Panc1 (cell line): ENCODE measurements at regions not wholly inside any gene's neighbourhood (a gene's known extent, or its start where the extent isn't known, plus 50 kb on each side); places are given as distances from the start of the nearest gene placed in this dataset.

ENCODE experiments used
- ATAC-seq: fragments of 200-7000 bp; cut with Tn5 transposase; 2 replicates; pipeline ENCODE4 v1.9.1; 2020; ENCODE audit warnings: mild to moderate bottlenecking, moderate library complexity
- BruUV-seq: library from RNA; stranded (reverse); fragments of 400-500 nt; replicated peaks from 2 replicates; lab custom pipeline; 2021; lab: Mats Ljungman, UMichigan
- CTCF ChIA-PET: fragments of 300-600 bp; sonication (Branson Sonifier 250); formaldehyde crosslinking; loops from one replicate; lab custom pipeline; 2022; ENCODE audit warnings: antibody characterized with exemption; lab: Charles Lee
- POLR2A ChIA-PET: fragments of 300-600 bp; sonication (Branson Sonifier 250); formaldehyde crosslinking; loops from one replicate; lab custom pipeline; 2022; ENCODE audit warnings: antibody characterized with exemption; lab: Charles Lee
- DNase-seq: peaks from one replicate; pipeline ENCODE4 v3.0.0-alpha.2; 2010; ENCODE audit warnings: low read depth, low spot score
- H3K27ac ChIP-seq: 2 replicates; pipeline ENCODE4 v1.5.1; 2011; ENCODE audit warnings: mild to moderate bottlenecking, low read length, inconsistent platforms
- H3K27me3 ChIP-seq: fragments of 200-500 bp; sonication (Bioruptor generic); 2 replicates; pipeline ENCODE4 v1.6.0; 2014; ENCODE audit warnings: low read length, inconsistent platforms; ENCODE audit not compliant: control insufficient read depth, insufficient read depth
- H3K36me3 ChIP-seq: fragments of 200-500 bp; sonication (Bioruptor generic); 2 replicates; pipeline ENCODE4 v1.5.1; 2014; ENCODE audit warnings: inconsistent platforms, mild to moderate bottlenecking, low read length, moderate library complexity; ENCODE audit not compliant: control insufficient read depth, insufficient read depth
- H3K4me1 ChIP-seq: 2 replicates; pipeline ENCODE4 v1.5.1; 2011; ENCODE audit warnings: inconsistent platforms, mild to moderate bottlenecking, low read length, moderate library complexity; ENCODE audit not compliant: control insufficient read depth, insufficient read depth
- H3K4me3 ChIP-seq, 2 experiments: 2 replicates each; pipeline ENCODE4 v1.5.1; 2011 to 2012; ENCODE audit warnings: low read depth in 2 of 2, low read length in 2 of 2, mild to moderate bottlenecking in 2 of 2, inconsistent platforms in 1 of 2, moderate library complexity in 1 of 2
- H3K9me3 ChIP-seq: fragments of 200-500 bp; sonication (Bioruptor generic); 2 replicates; pipeline ENCODE4 v1.5.1; 2014; ENCODE audit warnings: low read depth, mild to moderate bottlenecking, inconsistent platforms, low read length, moderate library complexity; ENCODE audit not compliant: control insufficient read depth, insufficient read depth
- POLR2AphosphoS5 ChIP-seq: IDR thresholded peaks from 2 replicates; pipeline ENCODE4 v1.6.1; 2012; ENCODE audit warnings: mild to moderate bottlenecking, low read depth, low read length, moderate library complexity
- REST ChIP-seq, 2 experiments: IDR thresholded peaks; 2 replicates each; pipeline ENCODE4 v1.6.1; 2011 to 2012; ENCODE audit warnings: low read depth in 2 of 2, control low read depth in 1 of 2, low read length in 1 of 2, mild to moderate bottlenecking in 1 of 2, moderate library complexity in 1 of 2; ENCODE audit not compliant: insufficient read depth in 1 of 2
- SIN3A ChIP-seq: IDR thresholded peaks from 2 replicates; pipeline ENCODE4 v1.6.1; 2012; ENCODE audit warnings: low read depth, mild to moderate bottlenecking, low read length, moderate library complexity, borderline replicate concordance; ENCODE audit not compliant: insufficient read depth
- TCF7L2 ChIP-seq: IDR thresholded peaks from 2 replicates; pipeline ENCODE4 v1.6.1; 2011; ENCODE audit warnings: mild to moderate bottlenecking, low read depth, low read length, inconsistent platforms
- in situ Hi-C: cut with HindIII; loops from 2 replicates; pipeline ENCODE4 v1.10.0; 2016; ENCODE audit warnings: low sequenced_read_pairs, low pct_unique_long_range_greater_than_20kb
- intact Hi-C: fragments of 100-400 bp; cut with micrococcal nuclease; formaldehyde crosslinking; loops from one replicate; pipeline ENCODE4 v1.10.0; 2022; ENCODE audit not compliant: unreplicated experiment
- TF ChIP-seq, protein P1 (sequence below): fragments of 450-650 bp; IDR thresholded peaks from 2 replicates; pipeline ENCODE4 v1.5.1; 2017; ENCODE audit warnings: mild to moderate bottlenecking

- in situ Hi-C loops, result no loop called here
- H3K9me3 ChIP-seq, result no peaks in the 10 kb centered on the region
- CTCF ChIA-PET, result no interaction called here
Observed at GRCh38 chr7:106811472-106811871, 53.6 kb upstream of the PIK3CG start.

DNA sequence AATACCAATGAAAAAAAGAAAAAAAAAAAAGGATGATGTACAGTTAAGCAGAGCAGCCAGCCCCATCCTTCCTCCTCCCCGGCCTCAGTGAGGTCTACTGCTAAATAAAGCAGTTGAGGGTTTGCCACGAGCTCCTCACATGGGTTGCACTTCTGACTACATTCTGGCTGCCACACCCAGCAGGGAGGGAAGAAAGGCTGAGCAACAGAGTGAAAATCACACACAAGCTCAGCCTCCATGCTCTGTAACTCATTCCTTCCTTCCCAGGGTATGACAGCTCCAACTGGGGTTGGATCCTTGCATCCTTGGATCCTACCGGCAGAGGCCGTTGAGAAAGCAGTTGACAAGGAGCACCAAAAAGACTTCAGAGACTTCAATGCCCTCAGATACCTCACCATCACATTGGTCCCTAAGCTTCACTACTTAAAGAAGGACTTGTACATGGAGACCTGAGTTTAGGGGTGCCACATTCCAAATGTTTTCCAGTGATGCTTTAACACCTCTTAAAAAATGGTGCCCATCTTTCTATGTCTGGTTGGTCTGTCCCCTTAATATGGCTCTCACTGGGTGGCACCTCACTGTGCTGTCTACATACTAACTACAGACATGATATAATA lies 52.9 kb upstream of the PIK3CG start:
- BruUV-seq, result no TSS peak
- in situ Hi-C loops (no loop called here), intact Hi-C loops (no loop called here)
- Histone ChIP-seq H3K4me1 (no peaks in the 10 kb centered on the region), H3K36me3 (no peaks in the 10 kb centered on the region), H3K27me3 (no peaks in the 10 kb centered on the region), H3K9me3 (no peaks in the 10 kb centered on the region), H3K27ac (no peak overlapping the region), H3K4me3 (no peak overlapping the region)
- ChIA-PET POLR2A (no interaction called here), CTCF (no interaction called here)
- DNase-seq, result no peak
- no peak for ATAC-seq
- TF ChIP-seq REST (IDR thresholded peaks at IDR 0.05; ENCODE audit: insufficient read depth in 1 of 2, low read depth in 2 of 2, low read length in 1 of 2) (no peak), SIN3A (no peak), TCF7L2 (no peak), POLR2AphosphoS5 (no peak)
- TF ChIP-seq, protein P1, sequence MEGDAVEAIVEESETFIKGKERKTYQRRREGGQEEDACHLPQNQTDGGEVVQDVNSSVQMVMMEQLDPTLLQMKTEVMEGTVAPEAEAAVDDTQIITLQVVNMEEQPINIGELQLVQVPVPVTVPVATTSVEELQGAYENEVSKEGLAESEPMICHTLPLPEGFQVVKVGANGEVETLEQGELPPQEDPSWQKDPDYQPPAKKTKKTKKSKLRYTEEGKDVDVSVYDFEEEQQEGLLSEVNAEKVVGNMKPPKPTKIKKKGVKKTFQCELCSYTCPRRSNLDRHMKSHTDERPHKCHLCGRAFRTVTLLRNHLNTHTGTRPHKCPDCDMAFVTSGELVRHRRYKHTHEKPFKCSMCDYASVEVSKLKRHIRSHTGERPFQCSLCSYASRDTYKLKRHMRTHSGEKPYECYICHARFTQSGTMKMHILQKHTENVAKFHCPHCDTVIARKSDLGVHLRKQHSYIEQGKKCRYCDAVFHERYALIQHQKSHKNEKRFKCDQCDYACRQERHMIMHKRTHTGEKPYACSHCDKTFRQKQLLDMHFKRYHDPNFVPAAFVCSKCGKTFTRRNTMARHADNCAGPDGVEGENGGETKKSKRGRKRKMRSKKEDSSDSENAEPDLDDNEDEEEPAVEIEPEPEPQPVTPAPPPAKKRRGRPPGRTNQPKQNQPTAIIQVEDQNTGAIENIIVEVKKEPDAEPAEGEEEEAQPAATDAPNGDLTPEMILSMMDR, result no peak

More at GRCh38 chr7:106811472-106811871, 53.6 kb upstream of the PIK3CG start:
- Histone ChIP-seq H3K36me3 (no peaks in the 10 kb centered on the region), H3K27me3 (no peaks in the 10 kb centered on the region), H3K4me1 (no peaks in the 10 kb centered on the region), H3K27ac (no peak overlapping the region), H3K4me3 (no peak overlapping the region)
- ATAC-seq (no peak), DNase-seq (no peak)
- POLR2A ChIA-PET, result no interaction called here
- BruUV-seq, result no TSS peak
- TF ChIP-seq, protein P1, result no peak
- TF ChIP-seq SIN3A (no peak), REST (IDR thresholded peaks at IDR 0.05; ENCODE audit: insufficient read depth in 1 of 2, low read depth in 2 of 2, low read length in 1 of 2) (no peak), POLR2AphosphoS5 (no peak), TCF7L2 (no peak)
- intact Hi-C loops, result no loop called here
